OCI-LY7 (cell line): ENCODE measurements at regions not wholly inside any gene's neighbourhood (a gene's known extent, or its start where the extent isn't known, plus 50 kb on each side); places are given as distances from the start of the nearest gene placed in this dataset.

Experiments
- BruUV-seq: library from RNA; stranded (reverse); fragments of 400-500 nt; replicated peaks from 2 replicates; lab custom pipeline; 2021; lab: Mats Ljungman, UMichigan
- CTCF ChIA-PET: fragments of 300-600 bp; sonication (Branson Sonifier 250); formaldehyde crosslinking; loops from one replicate; lab custom pipeline; 2022; ENCODE audit warnings: antibody characterized with exemption; ENCODE audit not compliant: unreplicated experiment; lab: Charles Lee
- POLR2A ChIA-PET: fragments of 300-600 bp; sonication (Branson Sonifier 250); formaldehyde crosslinking; loops from one replicate; lab custom pipeline; 2022; ENCODE audit warnings: antibody characterized with exemption; lab: Charles Lee
- DNase-seq: peaks from one replicate; pipeline ENCODE4 v3.0.0-alpha.2; 2015; ENCODE audit warnings: low spot score
- H2AFZ ChIP-seq: fragments of 200-600 bp; sonication (generic), shearing (Covaris generic); 2 replicates; pipeline ENCODE4 v1.6.1; 2014; ENCODE audit warnings: mild to moderate bottlenecking, antibody characterized with exemption, low read length, moderate library complexity
- H3K27ac ChIP-seq: fragments of 200-600 bp; sonication (generic); 2 replicates; pipeline ENCODE4 v1.5.1; 2014; ENCODE audit warnings: mixed run types, low read depth, mild to moderate bottlenecking, moderate library complexity, low read length, inconsistent platforms; ENCODE audit not compliant: poor library complexity, severe bottlenecking
- H3K36me3 ChIP-seq: fragments of 200-600 bp; sonication (generic); 2 replicates; pipeline ENCODE4 v1.6.1; 2014; ENCODE audit warnings: mild to moderate bottlenecking, antibody characterized with exemption, low read length, moderate library complexity, mixed read lengths; ENCODE audit not compliant: insufficient read depth
- H3K4me1 ChIP-seq: fragments of 200-600 bp; sonication (generic); 2 replicates; pipeline ENCODE4 v1.5.1; 2014; ENCODE audit warnings: mild to moderate bottlenecking, low read length; ENCODE audit not compliant: insufficient read depth, poor library complexity, severe bottlenecking
- H3K4me2 ChIP-seq: fragments of 200-600 bp; sonication (generic); 2 replicates; pipeline ENCODE4 v1.6.1; 2014; ENCODE audit warnings: mild to moderate bottlenecking, low read length
- H3K4me3 ChIP-seq: fragments of 200-600 bp; sonication (generic); 2 replicates; pipeline ENCODE4 v1.5.1; 2014; ENCODE audit warnings: mild to moderate bottlenecking, low read depth, low read length; ENCODE audit not compliant: poor library complexity, severe bottlenecking
- H3K79me2 ChIP-seq: fragments of 200-600 bp; sonication (generic); 2 replicates; pipeline ENCODE4 v1.6.1; 2016; ENCODE audit warnings: low read depth, mild to moderate bottlenecking, low read length, moderate library complexity, mixed read lengths; ENCODE audit not compliant: insufficient read depth
- H3K9me2 ChIP-seq: fragments of 200-600 bp; sonication (generic); 2 replicates; pipeline ENCODE4 v1.6.1; 2016; ENCODE audit warnings: mild to moderate bottlenecking, low read length, mixed read lengths; ENCODE audit not compliant: insufficient read depth
- H3K9me3 ChIP-seq: fragments of 200-600 bp; sonication (generic); 2 replicates; pipeline ENCODE4 v1.6.1; 2014; ENCODE audit warnings: mild to moderate bottlenecking, mixed run types, low read length, mixed read lengths
- H4K20me1 ChIP-seq: fragments of 200-600 bp; sonication (generic); 2 replicates; pipeline ENCODE4 v1.6.1; 2014; ENCODE audit warnings: mild to moderate bottlenecking, antibody characterized with exemption, low read length, moderate library complexity, mixed read lengths; ENCODE audit not compliant: insufficient read depth
- EZH2phosphoT487 ChIP-seq: fragments of 200-600 bp; sonication (generic); IDR thresholded peaks from 2 replicates; pipeline ENCODE4 v1.6.1; 2018; ENCODE audit warnings: low read depth, borderline replicate concordance, mild to moderate bottlenecking, mixed run types, antibody characterized with exemption, low read length, moderate library complexity, mixed read lengths
- intact Hi-C: fragments of 100-400 bp; cut with micrococcal nuclease; formaldehyde crosslinking; loops from one replicate; pipeline ENCODE4 v1.10.0; 2022; ENCODE audit not compliant: unreplicated experiment
- TF ChIP-seq, protein P1 (sequence below): fragments of 200-600 bp; sonication (generic); conservative IDR thresholded peaks from 2 replicates; pipeline ENCODE4 v1.5.1; 2014; ENCODE audit warnings: mild to moderate bottlenecking, antibody characterized with exemption, low read length, moderate library complexity, mixed read lengths

DNA sequence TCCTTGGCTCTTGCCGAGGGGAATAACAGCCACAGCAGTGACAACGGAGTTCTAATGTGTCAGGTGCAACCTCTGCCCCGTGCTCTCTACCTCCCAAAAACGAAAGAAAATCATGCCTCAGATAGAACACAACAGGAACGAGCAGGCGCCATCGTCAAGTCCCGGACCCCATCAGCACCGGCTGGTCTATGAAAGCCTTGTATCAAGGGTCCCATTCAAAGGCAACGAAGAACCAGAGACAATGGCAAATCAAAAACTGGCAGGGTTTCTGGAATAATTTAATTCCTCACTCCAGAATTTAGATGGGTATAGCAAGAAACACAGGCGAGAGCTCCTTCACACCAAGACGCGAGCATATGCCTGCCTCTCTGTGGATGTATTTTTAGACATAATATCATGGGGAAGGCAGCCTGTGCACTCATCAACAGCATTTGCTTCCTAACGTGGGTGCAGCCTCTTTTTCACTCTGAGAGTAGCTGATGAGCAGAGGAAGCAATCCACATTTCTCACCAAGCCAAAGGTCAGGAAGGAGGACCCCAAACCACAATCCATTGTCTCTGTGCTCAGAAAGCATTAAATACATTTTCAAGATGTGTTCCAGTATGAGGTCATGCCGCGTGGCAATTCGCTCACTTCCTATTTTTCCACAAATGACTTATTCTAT is 193.4 kb upstream of the BLID start:
- ChIA-PET CTCF (no interaction called here), POLR2A (no interaction called here)
- no peaks in the 10 kb centered on the region for H3K9me2 ChIP-seq
- no peaks in the 10 kb centered on the region for H3K4me1 ChIP-seq
- TF ChIP-seq, protein P1, sequence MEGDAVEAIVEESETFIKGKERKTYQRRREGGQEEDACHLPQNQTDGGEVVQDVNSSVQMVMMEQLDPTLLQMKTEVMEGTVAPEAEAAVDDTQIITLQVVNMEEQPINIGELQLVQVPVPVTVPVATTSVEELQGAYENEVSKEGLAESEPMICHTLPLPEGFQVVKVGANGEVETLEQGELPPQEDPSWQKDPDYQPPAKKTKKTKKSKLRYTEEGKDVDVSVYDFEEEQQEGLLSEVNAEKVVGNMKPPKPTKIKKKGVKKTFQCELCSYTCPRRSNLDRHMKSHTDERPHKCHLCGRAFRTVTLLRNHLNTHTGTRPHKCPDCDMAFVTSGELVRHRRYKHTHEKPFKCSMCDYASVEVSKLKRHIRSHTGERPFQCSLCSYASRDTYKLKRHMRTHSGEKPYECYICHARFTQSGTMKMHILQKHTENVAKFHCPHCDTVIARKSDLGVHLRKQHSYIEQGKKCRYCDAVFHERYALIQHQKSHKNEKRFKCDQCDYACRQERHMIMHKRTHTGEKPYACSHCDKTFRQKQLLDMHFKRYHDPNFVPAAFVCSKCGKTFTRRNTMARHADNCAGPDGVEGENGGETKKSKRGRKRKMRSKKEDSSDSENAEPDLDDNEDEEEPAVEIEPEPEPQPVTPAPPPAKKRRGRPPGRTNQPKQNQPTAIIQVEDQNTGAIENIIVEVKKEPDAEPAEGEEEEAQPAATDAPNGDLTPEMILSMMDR: no peak
- TF ChIP-seq EZH2phosphoT487: no peak
- H3K9me3 ChIP-seq: no peaks in the 10 kb centered on the region
- DNase-seq: no peak
- H3K27ac ChIP-seq: no peak overlapping the region
- H3K36me3 ChIP-seq: no peaks in the 10 kb centered on the region
- H4K20me1 ChIP-seq: no peaks in the 10 kb centered on the region
- H3K4me2 ChIP-seq: no peak overlapping the region
- no peaks in the 10 kb centered on the region for H3K79me2 ChIP-seq
- H3K4me3 ChIP-seq: no peak overlapping the region
- intact Hi-C loops: no loop called here
- BruUV-seq: no TSS peak
- H2AFZ ChIP-seq: no peak overlapping the region

DNA sequence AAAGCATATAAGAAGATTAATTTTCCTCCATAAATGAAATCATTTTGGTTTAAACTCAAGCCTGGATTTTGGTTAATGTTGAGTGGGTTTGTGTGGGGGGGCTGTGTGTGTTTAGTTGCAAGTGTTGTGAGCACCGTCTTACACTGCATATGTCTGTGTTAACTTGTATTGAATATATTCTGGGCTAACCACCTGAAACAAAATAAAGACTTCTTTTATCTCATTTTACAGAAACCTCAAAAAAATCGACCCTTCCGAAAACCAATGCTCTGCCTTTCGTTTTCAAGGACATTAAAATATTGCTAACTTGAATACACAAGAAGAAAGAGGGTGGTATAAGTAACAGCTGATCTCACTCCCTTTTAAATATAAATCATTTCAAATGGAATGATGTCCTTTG is 192.2 kb upstream of the BLID start:
- H2AFZ ChIP-seq: no peak overlapping the region
- no peaks in the 10 kb centered on the region for H3K79me2 ChIP-seq
- no peak overlapping the region for H3K4me2 ChIP-seq
- no peaks in the 10 kb centered on the region for H3K4me1 ChIP-seq
- H3K36me3 ChIP-seq: no peaks in the 10 kb centered on the region
- BruUV-seq: no TSS peak
- intact Hi-C loops: no loop called here
- H3K9me3 ChIP-seq: no peaks in the 10 kb centered on the region
- no peak overlapping the region for H3K4me3 ChIP-seq
- no peaks in the 10 kb centered on the region for H4K20me1 ChIP-seq
- ChIA-PET CTCF (no interaction called here), POLR2A (interaction anchor here (0.7 kb wide), 1 partner anchor 9 kb away, joined by 3 read pairs; no protein-coding TSS in a partner anchor)
- TF ChIP-seq, protein P1: no peak
- no peak for TF ChIP-seq EZH2phosphoT487
- no peak for DNase-seq
- H3K9me2 ChIP-seq: no peaks in the 10 kb centered on the region
- H3K27ac ChIP-seq: no peak overlapping the region

DNA sequence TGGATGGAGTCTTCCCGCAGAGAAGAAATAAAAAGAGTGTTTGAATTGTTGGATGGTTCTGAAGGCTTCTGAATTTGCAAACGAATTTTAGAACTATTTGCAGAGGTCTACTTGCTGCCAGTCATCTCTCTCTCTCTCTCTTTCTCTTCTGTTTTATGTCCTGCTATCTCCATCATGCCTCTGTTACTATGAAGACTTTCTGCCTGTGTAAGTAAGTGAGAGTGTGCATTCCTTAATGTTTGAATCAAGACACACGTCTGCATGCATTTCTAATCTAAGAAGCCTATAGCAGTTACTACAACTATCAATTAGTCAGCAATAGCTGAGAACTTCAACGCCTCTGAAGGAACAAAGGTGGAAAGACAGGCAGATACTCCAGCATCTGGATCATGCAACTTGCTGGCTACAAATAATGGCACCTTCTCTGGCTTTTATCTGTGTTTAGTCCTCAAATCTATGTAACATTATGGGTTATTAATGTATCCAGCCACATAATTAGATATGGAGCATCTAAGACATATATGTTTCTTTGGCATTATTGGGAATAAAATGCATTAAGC is 191.5 kb upstream of the BLID start:
- CTCF ChIA-PET: no interaction called here
- Histone ChIP-seq H3K79me2 (no peaks in the 10 kb centered on the region), H4K20me1 (no peaks in the 10 kb centered on the region), H3K9me3 (no peaks in the 10 kb centered on the region), H3K27ac (no peak overlapping the region), H2AFZ (no peak overlapping the region), H3K4me3 (no peak overlapping the region), H3K36me3 (no peaks in the 10 kb centered on the region), H3K4me1 (no peaks in the 10 kb centered on the region), H3K4me2 (no peak overlapping the region), H3K9me2 (no peaks in the 10 kb centered on the region)
- BruUV-seq: no TSS peak
- intact Hi-C loops: no loop called here
- DNase-seq: no peak
- TF ChIP-seq, protein P1: no peak
- TF ChIP-seq EZH2phosphoT487: no peak
- POLR2A ChIA-PET: interaction anchor here (0.7 kb wide), 2 partner anchors 9 to 662 kb away, joined by 3 to 7 read pairs; no protein-coding TSS in a partner anchor
